Endothelial cell of umbilical vein (primary cell): ENCODE measurements at regions not wholly inside any gene's neighbourhood (a gene's known extent, or its start where the extent isn't known, plus 50 kb on each side); places are given as distances from the start of the nearest gene placed in this dataset.

ENCODE experiments used
- BruUV-seq: library from RNA; stranded (reverse); fragments of 400-500 nt; replicated peaks from 2 replicates; lab custom pipeline; 2021; lab: Mats Ljungman, UMichigan
- CTCF ChIA-PET: fragments of 300-600, 350-600 bp; sonication (Branson Sonifier 250); formaldehyde crosslinking; loops from one replicate; lab custom pipeline; 2021; ENCODE audit warnings: antibody characterized with exemption, inconsistent platforms; lab: Charles Lee
- POLR2A ChIA-PET: fragments of 300-600, 350-600 bp; sonication (Branson Sonifier 250); formaldehyde crosslinking; loops from one replicate; lab custom pipeline; 2021; ENCODE audit warnings: antibody characterized with exemption, inconsistent platforms; lab: Charles Lee
- DNase-seq: peaks from one replicate; pipeline ENCODE4 v3.0.0-alpha.2; 2011; ENCODE audit warnings: low read depth, low spot score
- FAIRE-seq: peaks from 2 replicates; lab custom pipeline; 2011; peaks lifted over from hg19 to GRCh38; lab: Jason Lieb, UNC
- H2AFZ ChIP-seq: 2 replicates; pipeline ENCODE4 v1.6.0; 2012; ENCODE audit warnings: low read depth, low read length, control low read depth, inconsistent platforms
- H3K27ac ChIP-seq: 2 replicates; pipeline ENCODE4 v1.5.1; 2011; ENCODE audit warnings: low read depth, mild to moderate bottlenecking, control low read depth, low read length, moderate library complexity; ENCODE audit not compliant: insufficient read depth
- H3K27me3 ChIP-seq, 2 experiments: 2 replicates each; pipeline versions ENCODE4 v1.6.0 to v1.6.1; 2011; ENCODE audit warnings: low read length in 2 of 2, mixed read lengths in 1 of 2; ENCODE audit not compliant: control insufficient read depth in 2 of 2, insufficient read depth in 2 of 2
- H3K36me3 ChIP-seq, 2 experiments: 2 replicates in 1 of 2; 3 replicates in 1 of 2; pipeline ENCODE4 v1.5.1; 2011; ENCODE audit warnings: low read length in 2 of 2, mild to moderate bottlenecking in 1 of 2, moderate library complexity in 1 of 2; ENCODE audit not compliant: control insufficient read depth in 2 of 2, insufficient read depth in 2 of 2; ENCODE audit errors: extremely low read depth in 1 of 2
- H3K4me1 ChIP-seq: 3 replicates; pipeline ENCODE4 v1.5.1; 2011; ENCODE audit warnings: mild to moderate bottlenecking, low read length; ENCODE audit not compliant: control insufficient read depth, insufficient read depth; ENCODE audit errors: extremely low read depth
- H3K4me2 ChIP-seq: 2 replicates; pipeline ENCODE4 v1.6.1; 2011; ENCODE audit warnings: low read length, control low read depth, mixed read lengths; ENCODE audit not compliant: insufficient read depth
- H3K4me3 ChIP-seq, 3 experiments: fragments of 200-600 bp in 1 of 3; sonication (generic), shearing (Covaris generic) in 1 of 3; replicated peaks in 1 of 3; 2 replicates each; pipeline ENCODE4 v1.5.1; 2011 to 2016; ENCODE audit warnings: control low read depth in 3 of 3, low read length in 3 of 3, mild to moderate bottlenecking in 2 of 3, inconsistent platforms in 1 of 3, low read depth in 1 of 3, moderate library complexity in 1 of 3; ENCODE audit not compliant: insufficient read depth in 1 of 3
- H3K79me2 ChIP-seq: 2 replicates; pipeline ENCODE4 v1.6.0; 2012; ENCODE audit warnings: low read length, inconsistent platforms; ENCODE audit not compliant: control insufficient read depth, insufficient read depth
- H3K9ac ChIP-seq: replicated peaks from 2 replicates; pipeline ENCODE3; 2011; ENCODE audit warnings: low read length, control low read depth; ENCODE audit not compliant: insufficient read depth; ENCODE audit errors: extremely low read depth
- H3K9me1 ChIP-seq: replicated peaks from 3 replicates; pipeline ENCODE4 v1.6.0; 2011; ENCODE audit warnings: mild to moderate bottlenecking, low read length; ENCODE audit not compliant: control insufficient read depth, insufficient read depth; ENCODE audit errors: extremely low read depth
- H3K9me3 ChIP-seq: replicated peaks from 2 replicates; pipeline ENCODE4 v1.5.1; 2012; ENCODE audit warnings: low read length, inconsistent platforms; ENCODE audit not compliant: control insufficient read depth, insufficient read depth
- H4K20me1 ChIP-seq: replicated peaks from 2 replicates; pipeline ENCODE3; 2011; ENCODE audit warnings: mild to moderate bottlenecking, low read length; ENCODE audit not compliant: control insufficient read depth, insufficient read depth; ENCODE audit errors: extremely low read depth
- CTCF ChIP-seq, 2 donors: IDR thresholded peaks; 1 replicate in 1 of 2; 2 replicates in 1 of 2; pipeline ENCODE4 v1.5.1; 2011; ENCODE audit warnings: low read length in 2 of 2, mild to moderate bottlenecking in 2 of 2, moderate library complexity in 2 of 2, control low read depth in 1 of 2, inconsistent platforms in 1 of 2, low read depth in 1 of 2; ENCODE audit not compliant: insufficient read depth in 1 of 2; ENCODE audit errors: extremely low read depth in 1 of 2
- EZH2 ChIP-seq: IDR thresholded peaks from 2 replicates; pipeline ENCODE4 v1.6.1; 2012; ENCODE audit warnings: borderline replicate concordance, low read depth, mild to moderate bottlenecking, moderate library complexity, low read length, inconsistent platforms; ENCODE audit not compliant: severe bottlenecking
- FOS ChIP-seq: IDR thresholded peaks from 2 replicates; pipeline ENCODE4 v1.6.1; 2011; ENCODE audit warnings: mild to moderate bottlenecking, low read length, moderate library complexity, borderline replicate concordance; ENCODE audit not compliant: insufficient read depth
- GATA2 ChIP-seq: IDR thresholded peaks from 2 replicates; pipeline ENCODE4 v1.7.0; 2011; ENCODE audit warnings: low read depth, mild to moderate bottlenecking, moderate library complexity, mixed read lengths, low read length; ENCODE audit not compliant: insufficient read length, insufficient read depth
- JUN ChIP-seq: IDR thresholded peaks from 2 replicates; pipeline ENCODE4 v1.6.1; 2011; ENCODE audit warnings: borderline replicate concordance, low read depth; ENCODE audit not compliant: insufficient read length, insufficient read depth
- MYC ChIP-seq: IDR thresholded peaks from one replicate; pipeline ENCODE4 v1.6.1; 2011; ENCODE audit warnings: mild to moderate bottlenecking, low read depth, low read length
- POLR2A ChIP-seq: IDR thresholded peaks from 2 replicates; pipeline ENCODE4 v1.6.1; 2012; ENCODE audit warnings: low read depth, mild to moderate bottlenecking, control low read depth, low read length
- POLR2AphosphoS5 ChIP-seq: IDR thresholded peaks from 2 replicates; pipeline ENCODE4 v1.6.1; 2012; ENCODE audit warnings: low read depth, mild to moderate bottlenecking, control low read depth, low read length, moderate library complexity; ENCODE audit not compliant: insufficient read depth
- dilution Hi-C: fragments of 300-500 bp; cut with MboI; formaldehyde crosslinking; loops from one replicate; pipeline ENCODE4 v1.15.0; 2019; ENCODE audit warnings: low sequenced_read_pairs; ENCODE audit not compliant: extremely low pct_ligation_motif_present
- intact Hi-C: fragments of 100-400 bp; cut with micrococcal nuclease; formaldehyde crosslinking; loops from one replicate; pipeline ENCODE4 v1.10.0; 2022
- TF ChIP-seq, protein P1 (sequence below): IDR thresholded peaks from 2 replicates; pipeline ENCODE4 v1.6.1; 2011; ENCODE audit not compliant: insufficient read depth, insufficient read length

DNA sequence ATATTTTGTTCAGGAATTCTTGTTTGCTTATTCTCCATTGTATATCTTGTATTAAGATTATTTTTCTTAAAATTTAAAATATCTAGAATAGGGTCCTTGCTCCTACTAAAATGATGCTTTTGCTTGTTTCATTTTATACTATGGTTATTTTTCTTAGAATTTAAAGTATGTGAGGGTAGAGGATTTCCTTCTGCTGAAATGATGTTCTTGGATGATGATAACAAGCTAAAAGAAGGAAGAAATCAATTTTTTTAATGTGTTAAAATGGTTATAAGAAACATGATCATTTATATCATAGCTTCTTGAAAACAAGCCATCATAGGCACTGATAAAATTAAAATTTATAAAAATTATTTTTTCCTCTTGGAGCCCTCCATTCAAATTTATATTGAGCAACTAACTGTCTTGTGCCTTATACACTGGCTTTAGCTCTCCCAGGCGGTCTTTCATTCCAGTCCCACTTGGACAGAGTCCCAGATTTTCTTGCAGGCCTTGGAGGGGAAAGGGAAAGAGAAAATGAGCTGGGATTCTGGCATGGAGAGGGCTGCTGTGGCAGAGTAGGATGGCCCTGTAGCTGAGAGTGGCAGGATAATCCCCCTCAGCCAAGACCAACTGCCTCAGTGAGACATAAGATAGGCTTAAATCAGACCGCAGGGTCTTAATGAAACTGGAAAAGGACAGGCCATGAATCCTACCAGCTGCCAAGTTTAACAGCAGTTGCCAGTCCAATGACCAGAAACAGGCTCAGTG lies 60.2 kb downstream of the DNAJB9 start:
- POLR2A ChIA-PET = no interaction called here

More for the DNA sequence above, 60.2 kb downstream of the DNAJB9 start:
- Histone ChIP-seq H3K79me2 (no peaks in the 10 kb centered on the region), H3K9ac (no peak overlapping the region), H3K27me3 (peaks cover 4 to 13% of the 10 kb centered on the region in 2 experiments), H4K20me1 (no peaks in the 10 kb centered on the region), H3K9me3 (no peaks in the 10 kb centered on the region), H3K4me3 (no peak overlapping the region), H3K27ac (no peak overlapping the region), H3K4me2 (no peak overlapping the region), H3K9me1 (no peaks in the 10 kb centered on the region), H3K4me1 (no peaks in the 10 kb centered on the region), H3K36me3 (no peaks in the 10 kb centered on the region), H2AFZ (no peak overlapping the region)
- CTCF ChIA-PET = no interaction called here
- DNase-seq (no peak), FAIRE-seq (no peak)
- no TSS peak for BruUV-seq
- intact Hi-C loops (no loop called here), dilution Hi-C loops (no loop called here)
- no peak for TF ChIP-seq GATA2
- no peak for TF ChIP-seq MYC
- no peak for TF ChIP-seq EZH2
- no peak for TF ChIP-seq FOS
- no peak for TF ChIP-seq CTCF (IDR thresholded peaks at IDR 0.05; ENCODE audit: extremely low read depth in 1 of 2, insufficient read depth in 1 of 2, low read depth in 1 of 2, low read length in 2 of 2)
- TF ChIP-seq JUN = no peak
- no peak for TF ChIP-seq POLR2AphosphoS5
- TF ChIP-seq, protein P1, sequence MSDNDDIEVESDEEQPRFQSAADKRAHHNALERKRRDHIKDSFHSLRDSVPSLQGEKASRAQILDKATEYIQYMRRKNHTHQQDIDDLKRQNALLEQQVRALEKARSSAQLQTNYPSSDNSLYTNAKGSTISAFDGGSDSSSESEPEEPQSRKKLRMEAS = no peak
- TF ChIP-seq POLR2A = no peak
